ENCODE measurements at regions not wholly inside any gene's neighbourhood (a gene's known extent, or its start where the extent isn't known, plus 50 kb on each side); places are given as distances from the start of the nearest gene placed in this dataset.

DNA sequence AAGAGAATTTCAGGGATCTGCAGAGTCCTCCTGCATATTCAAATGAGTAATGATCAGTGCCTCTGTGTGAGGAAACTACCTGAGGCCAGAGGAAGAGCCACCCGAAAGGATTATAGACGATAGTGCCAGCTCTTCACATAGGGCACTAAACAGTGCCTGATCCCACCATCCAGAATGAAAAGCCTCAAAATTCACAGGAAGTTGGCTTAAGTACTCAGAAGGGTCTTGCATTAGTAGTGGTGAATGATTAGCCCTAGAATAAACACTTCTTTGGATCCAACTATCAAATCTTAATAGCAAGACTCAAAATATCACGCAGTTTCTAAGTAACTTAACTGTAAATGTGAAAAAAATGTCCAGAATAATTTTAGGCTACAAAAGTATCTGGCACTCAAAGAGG is 324.4 kb downstream of the ZNF674 start:
- TF ChIP-seq CTCF (IDR thresholded peaks at IDR 0.05) (no peak), POLR2A (IDR thresholded peaks at IDR 0.05) (no peak), POLR2AphosphoS5 (IDR thresholded peaks at IDR 0.05) (no peak)
